ENCODE measurements at regions not wholly inside any gene's neighbourhood (a gene's known extent, or its start where the extent isn't known, plus 50 kb on each side); places are given as distances from the start of the nearest gene placed in this dataset.

DNA sequence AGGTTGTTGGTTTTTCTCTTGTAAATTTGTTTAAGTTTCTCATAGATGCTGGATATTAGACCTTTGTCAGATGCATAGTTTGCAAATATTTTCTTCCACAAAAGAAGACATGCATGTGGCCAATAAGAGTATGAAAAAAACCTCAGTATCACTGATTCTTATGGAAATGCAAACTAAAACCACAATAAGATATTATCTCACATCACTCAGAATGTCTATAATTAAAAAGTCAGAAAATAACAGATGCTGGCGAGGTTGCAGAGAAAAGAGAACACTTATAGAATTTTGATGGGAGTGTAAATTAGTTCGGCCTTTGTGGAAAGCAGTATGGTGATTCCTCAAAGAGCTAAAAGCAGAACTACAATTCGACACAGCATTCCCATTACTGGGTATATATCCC lies 1355.6 kb downstream of the FAM133A start:
- ATAC-seq (no peak), DNase-seq (no peak)
- intact Hi-C loops (cut with micrococcal nuclease) = no loop called here
- H3K27me3 Mint-ChIP-seq = no peaks in the 10 kb centered on the region
- peaks cover 3% of the 10 kb centered on the region for H3K9me3 Mint-ChIP-seq
- H3K27ac Mint-ChIP-seq = no peak overlapping the region
- ChIA-PET POLR2A (no interaction called here), CTCF (no interaction called here)
- H3K4me1 Mint-ChIP-seq (ENCODE audit: low read depth) = no peaks in the 10 kb centered on the region
- no peak overlapping the region for H3K4me3 Mint-ChIP-seq
- H3K36me3 Mint-ChIP-seq (ENCODE audit: low read depth) = no peaks in the 10 kb centered on the region
- TF ChIP-seq, protein P1, sequence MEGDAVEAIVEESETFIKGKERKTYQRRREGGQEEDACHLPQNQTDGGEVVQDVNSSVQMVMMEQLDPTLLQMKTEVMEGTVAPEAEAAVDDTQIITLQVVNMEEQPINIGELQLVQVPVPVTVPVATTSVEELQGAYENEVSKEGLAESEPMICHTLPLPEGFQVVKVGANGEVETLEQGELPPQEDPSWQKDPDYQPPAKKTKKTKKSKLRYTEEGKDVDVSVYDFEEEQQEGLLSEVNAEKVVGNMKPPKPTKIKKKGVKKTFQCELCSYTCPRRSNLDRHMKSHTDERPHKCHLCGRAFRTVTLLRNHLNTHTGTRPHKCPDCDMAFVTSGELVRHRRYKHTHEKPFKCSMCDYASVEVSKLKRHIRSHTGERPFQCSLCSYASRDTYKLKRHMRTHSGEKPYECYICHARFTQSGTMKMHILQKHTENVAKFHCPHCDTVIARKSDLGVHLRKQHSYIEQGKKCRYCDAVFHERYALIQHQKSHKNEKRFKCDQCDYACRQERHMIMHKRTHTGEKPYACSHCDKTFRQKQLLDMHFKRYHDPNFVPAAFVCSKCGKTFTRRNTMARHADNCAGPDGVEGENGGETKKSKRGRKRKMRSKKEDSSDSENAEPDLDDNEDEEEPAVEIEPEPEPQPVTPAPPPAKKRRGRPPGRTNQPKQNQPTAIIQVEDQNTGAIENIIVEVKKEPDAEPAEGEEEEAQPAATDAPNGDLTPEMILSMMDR (IDR thresholded peaks at IDR 0.05) = no peak

DNA sequence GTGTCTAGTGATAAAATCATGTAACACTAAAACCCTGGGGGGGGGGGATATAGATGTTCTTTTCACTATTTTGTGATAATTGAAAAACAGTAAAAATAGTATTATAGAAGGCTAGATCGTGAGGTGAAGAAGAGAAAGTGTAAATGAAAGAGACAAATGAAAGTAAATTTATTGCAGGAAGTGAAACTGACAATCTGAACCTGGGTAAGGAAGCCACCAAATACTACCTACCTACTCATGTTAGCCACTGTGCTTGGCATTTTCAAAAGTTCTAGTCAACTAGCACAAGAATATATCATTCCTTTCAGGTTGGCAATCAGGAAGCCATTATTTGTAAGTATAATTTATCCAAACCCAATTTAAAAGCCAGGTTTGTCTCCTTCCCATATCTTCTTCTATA lies 1366.1 kb downstream of the FAM133A start:
- no peaks in the 10 kb centered on the region for H3K27me3 Mint-ChIP-seq
- no peak overlapping the region for H3K4me3 Mint-ChIP-seq
- no peak overlapping the region for H3K27ac Mint-ChIP-seq
- TF ChIP-seq, protein P1 (IDR thresholded peaks at IDR 0.05) = no peak
- intact Hi-C loops (cut with micrococcal nuclease) = no loop called here
- H3K36me3 Mint-ChIP-seq (ENCODE audit: low read depth) = no peaks in the 10 kb centered on the region
- no peaks in the 10 kb centered on the region for H3K9me3 Mint-ChIP-seq
- H3K4me1 Mint-ChIP-seq (ENCODE audit: low read depth) = no peaks in the 10 kb centered on the region
- DNase-seq = no peak
- no peak for ATAC-seq
- CTCF ChIA-PET = no interaction called here
- POLR2A ChIA-PET = no interaction called here

DNA sequence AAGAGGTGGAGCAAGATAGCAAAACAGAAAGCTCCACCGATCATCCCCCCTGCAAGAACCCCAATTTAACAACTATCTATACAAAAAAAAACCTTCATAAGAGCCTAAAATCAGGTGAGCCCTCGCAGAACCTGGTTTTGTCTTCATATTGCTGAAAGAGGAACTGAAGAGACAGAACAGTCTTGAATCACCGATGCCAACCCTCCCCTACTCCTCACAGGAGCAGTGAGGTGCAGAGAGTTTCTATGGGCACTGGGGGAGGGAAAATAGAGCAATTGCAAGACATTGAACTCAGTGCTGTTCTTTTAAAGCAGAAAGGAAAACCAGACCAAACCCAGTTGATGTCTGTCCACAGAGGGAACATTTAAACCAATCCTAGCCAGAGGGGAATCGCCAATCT lies 1370.3 kb downstream of the FAM133A start:
- Mint-ChIP-seq H3K27me3 (no peaks in the 10 kb centered on the region), H3K27ac (no peak overlapping the region), H3K36me3 (ENCODE audit: low read depth) (no peaks in the 10 kb centered on the region), H3K9me3 (no peaks in the 10 kb centered on the region), H3K4me1 (ENCODE audit: low read depth) (no peaks in the 10 kb centered on the region), H3K4me3 (no peak overlapping the region)
- ATAC-seq = no peak
- POLR2A ChIA-PET = no interaction called here
- CTCF ChIA-PET = no interaction called here
- TF ChIP-seq, protein P1 (IDR thresholded peaks at IDR 0.05) = no peak
- intact Hi-C loops (cut with micrococcal nuclease) = no loop called here
- DNase-seq = no peak

DNA sequence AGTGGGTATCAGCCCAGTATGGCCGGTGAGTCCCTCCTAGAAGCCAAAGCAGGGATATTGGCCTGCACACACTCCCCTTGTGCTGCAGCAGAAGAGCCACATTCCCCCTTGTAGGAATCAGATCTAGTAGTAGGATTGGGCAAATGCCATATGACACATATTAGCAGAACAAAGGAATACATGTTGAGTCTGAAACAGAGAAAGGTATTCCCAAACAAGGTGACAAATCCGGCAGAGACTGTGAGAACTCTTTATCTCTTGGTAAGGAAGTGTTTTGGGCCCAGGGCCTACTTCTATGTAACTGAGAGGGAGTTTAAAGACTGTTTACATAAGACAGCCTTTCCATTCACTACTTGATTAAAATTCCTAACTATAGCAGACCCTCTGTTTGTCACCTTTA lies 1382.0 kb downstream of the FAM133A start:
- TF ChIP-seq, protein P1 (IDR thresholded peaks at IDR 0.05) = no peak
- CTCF ChIA-PET = no interaction called here
- Mint-ChIP-seq H3K27me3 (no peaks in the 10 kb centered on the region), H3K9me3 (no peaks in the 10 kb centered on the region), H3K4me3 (no peak overlapping the region), H3K4me1 (ENCODE audit: low read depth) (no peaks in the 10 kb centered on the region), H3K27ac (no peak overlapping the region), H3K36me3 (ENCODE audit: low read depth) (no peaks in the 10 kb centered on the region)
- ATAC-seq (no peak), DNase-seq (no peak)
- intact Hi-C loops (cut with micrococcal nuclease) = no loop called here
- POLR2A ChIA-PET = no interaction called here

DNA sequence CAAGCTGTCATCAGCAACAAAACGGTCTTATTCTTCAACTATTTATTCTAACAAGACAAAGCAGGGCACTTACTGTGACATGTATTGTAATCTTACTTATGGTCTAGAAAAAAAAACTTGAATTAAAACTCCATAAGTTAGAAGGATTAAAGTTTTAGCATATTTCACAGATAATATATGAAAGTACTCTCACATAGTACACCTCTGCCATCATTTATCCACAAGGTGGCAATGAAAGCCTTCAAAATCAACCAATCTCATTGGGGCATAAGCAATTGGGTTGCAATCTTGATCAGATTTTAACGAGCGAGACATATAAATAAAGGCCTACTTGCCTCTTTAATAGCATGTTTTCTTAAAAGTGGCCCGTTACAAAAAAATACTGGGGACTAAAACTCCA lies 1382.9 kb downstream of the FAM133A start:
- Mint-ChIP-seq H3K27ac (no peak overlapping the region), H3K27me3 (no peaks in the 10 kb centered on the region), H3K4me1 (ENCODE audit: low read depth) (no peaks in the 10 kb centered on the region), H3K4me3 (no peak overlapping the region), H3K9me3 (no peaks in the 10 kb centered on the region), H3K36me3 (ENCODE audit: low read depth) (no peaks in the 10 kb centered on the region)
- intact Hi-C loops (cut with micrococcal nuclease) = no loop called here
- DNase-seq (no peak), ATAC-seq (no peak)
- TF ChIP-seq, protein P1 (IDR thresholded peaks at IDR 0.05) = no peak
- ChIA-PET CTCF (no interaction called here), POLR2A (no interaction called here)
